ENCODE measurements at regions not wholly inside any gene's neighbourhood (a gene's known extent, or its start where the extent isn't known, plus 50 kb on each side); places are given as distances from the start of the nearest gene placed in this dataset.

GRCh38 chr14:43640718-43641267 is 866.3 kb downstream of the FSCB start:
- no peaks in the 10 kb centered on the region for H3K27me3 ChIP-seq (replicated peaks)
- in situ Hi-C loops (cut with HindIII; ENCODE audit: low pct_ligation_motif_present, low sequenced_read_pairs) = no loop called here
- no peak overlapping the region for H3K27ac ChIP-seq
- no peak for TF ChIP-seq CTCF (IDR thresholded peaks at IDR 0.05; ENCODE audit: low read depth, low read length, missing control alignments)
- DNase-seq = no peak
- H3K4me3 ChIP-seq (ENCODE audit: low read depth, low read length) = no peak overlapping the region
- H3K36me3 ChIP-seq (replicated peaks) = no peaks in the 10 kb centered on the region

- Histone ChIP-seq H3K4me3 (ENCODE audit: low read depth, low read length) (no peak overlapping the region), H3K27ac (no peak overlapping the region), H3K27me3 (replicated peaks) (no peaks in the 10 kb centered on the region), H3K36me3 (replicated peaks) (no peaks in the 10 kb centered on the region)
- DNase-seq = no peak
- in situ Hi-C loops (cut with HindIII; ENCODE audit: low pct_ligation_motif_present, low sequenced_read_pairs) = no loop called here
- TF ChIP-seq CTCF (IDR thresholded peaks at IDR 0.05; ENCODE audit: low read depth, low read length, missing control alignments) = no peak
These were observed 881.8 kb downstream of the FSCB start for GRCh38 chr14:43625294-43625693.

- H3K27me3 ChIP-seq (replicated peaks) = no peaks in the 10 kb centered on the region
- DNase-seq = no peak
- in situ Hi-C loops (cut with HindIII; ENCODE audit: low pct_ligation_motif_present, low sequenced_read_pairs) = no loop called here
- no peaks in the 10 kb centered on the region for H3K36me3 ChIP-seq (replicated peaks)
- no peak for TF ChIP-seq CTCF (IDR thresholded peaks at IDR 0.05; ENCODE audit: low read depth, low read length, missing control alignments)
- no peak overlapping the region for H3K4me3 ChIP-seq (ENCODE audit: low read depth, low read length)
- H3K27ac ChIP-seq = no peak overlapping the region
These were observed 885.8 kb downstream of the FSCB start for GRCh38 chr14:43621282-43621681.

- no peaks in the 10 kb centered on the region for H3K27me3 ChIP-seq (replicated peaks)
- H3K36me3 ChIP-seq (replicated peaks) = no peaks in the 10 kb centered on the region
- no peak overlapping the region for H3K27ac ChIP-seq
- no peak overlapping the region for H3K4me3 ChIP-seq (ENCODE audit: low read depth, low read length)
- no peak for TF ChIP-seq CTCF (IDR thresholded peaks at IDR 0.05; ENCODE audit: low read depth, low read length, missing control alignments)
- DNase-seq = no peak
- in situ Hi-C loops (cut with HindIII; ENCODE audit: low pct_ligation_motif_present, low sequenced_read_pairs) = no loop called here
These were observed 911.8 kb downstream of the FSCB start for GRCh38 chr14:43595096-43595772.

- Histone ChIP-seq H3K4me3 (ENCODE audit: low read depth, low read length) (no peak overlapping the region), H3K36me3 (replicated peaks) (no peaks in the 10 kb centered on the region), H3K27ac (no peak overlapping the region), H3K27me3 (replicated peaks) (no peaks in the 10 kb centered on the region)
- in situ Hi-C loops (cut with HindIII; ENCODE audit: low pct_ligation_motif_present, low sequenced_read_pairs) = no loop called here
- DNase-seq = no peak
- no peak for TF ChIP-seq CTCF (IDR thresholded peaks at IDR 0.05; ENCODE audit: low read depth, low read length, missing control alignments)
These were observed 915.3 kb downstream of the FSCB start for GRCh38 chr14:43591776-43592175.

GRCh38 chr14:43587183-43587582 is 919.9 kb downstream of the FSCB start:
- no peak overlapping the region for H3K27ac ChIP-seq
- TF ChIP-seq CTCF (IDR thresholded peaks at IDR 0.05; ENCODE audit: low read depth, low read length, missing control alignments) = no peak
- H3K36me3 ChIP-seq (replicated peaks) = no peaks in the 10 kb centered on the region
- in situ Hi-C loops (cut with HindIII; ENCODE audit: low pct_ligation_motif_present, low sequenced_read_pairs) = no loop called here
- DNase-seq = no peak
- H3K4me3 ChIP-seq (ENCODE audit: low read depth, low read length) = no peak overlapping the region
- H3K27me3 ChIP-seq (replicated peaks) = no peaks in the 10 kb centered on the region
